ENCODE measurements at regions not wholly inside any gene's neighbourhood (a gene's known extent, or its start where the extent isn't known, plus 50 kb on each side); places are given as distances from the start of the nearest gene placed in this dataset.
A peak's percentile ranks its signal among the peaks of the same experiment; 100 is the strongest.
"Not testable (repeated sequence)": the region's sequence is repeated elsewhere in the genome, so short reads cannot be mapped to it uniquely, and the experiment has no call there.

DNA sequence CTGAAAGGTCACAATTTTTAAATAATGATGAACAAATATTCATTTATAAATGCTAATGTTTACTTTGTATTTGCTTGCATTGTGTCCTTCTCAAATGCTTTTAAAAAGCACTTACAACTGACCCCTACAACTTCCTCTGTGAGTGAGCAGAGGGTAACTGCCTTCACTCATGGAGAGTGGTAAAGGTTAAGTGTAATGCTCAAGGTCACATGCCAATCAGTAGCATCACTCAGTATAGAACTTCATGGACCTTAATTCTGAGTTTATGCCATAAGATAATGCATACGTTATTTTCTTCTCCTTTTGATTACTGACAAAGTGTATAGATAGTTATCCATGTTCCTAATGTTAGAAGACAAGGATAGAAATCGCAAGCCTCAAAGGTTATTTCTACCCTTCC is 91.8 kb upstream of the SERTAD2 start:
- no peak for DNase-seq

DNA sequence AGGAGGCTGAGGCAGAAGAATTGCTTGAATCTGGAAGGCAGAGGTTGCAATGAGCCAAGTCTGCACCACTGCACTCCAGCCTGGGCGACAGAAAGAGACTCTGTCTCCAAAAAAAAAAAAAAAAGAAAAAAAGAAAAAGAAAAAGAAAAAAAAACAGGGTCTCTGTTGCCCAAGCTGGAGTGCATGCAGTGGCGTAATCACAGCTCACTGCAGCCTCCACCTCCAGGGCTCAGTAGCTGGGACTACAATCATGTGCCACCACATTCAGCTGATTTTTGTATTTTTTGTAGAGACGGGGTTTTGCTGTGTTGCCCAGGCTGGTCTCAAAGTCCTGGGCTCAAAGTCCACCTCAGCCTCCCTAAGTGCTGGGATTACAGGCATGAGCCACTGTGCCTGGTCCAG is 94.0 kb upstream of the SERTAD2 start:
- DNase-seq = not testable (repeated sequence)

DNA sequence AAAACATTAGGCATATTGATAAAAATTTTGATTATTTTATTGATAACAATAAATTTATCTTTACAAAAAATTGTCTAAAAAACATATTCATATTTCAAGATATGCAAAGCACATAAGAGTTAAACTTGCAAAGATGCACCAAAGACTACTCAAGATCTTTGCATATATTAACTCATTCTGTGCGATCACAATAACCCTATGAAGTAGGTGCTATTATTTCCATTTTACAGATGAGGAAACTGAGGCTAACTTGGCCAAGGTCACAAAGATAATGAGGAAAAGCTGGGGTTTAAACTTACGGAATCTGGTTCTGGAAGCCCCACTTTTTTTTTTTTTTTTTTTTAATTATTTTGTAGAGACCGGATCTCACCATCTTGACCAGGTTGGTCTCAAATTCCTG is 94.4 kb upstream of the SERTAD2 start:
- DNase-seq = no peak

DNA sequence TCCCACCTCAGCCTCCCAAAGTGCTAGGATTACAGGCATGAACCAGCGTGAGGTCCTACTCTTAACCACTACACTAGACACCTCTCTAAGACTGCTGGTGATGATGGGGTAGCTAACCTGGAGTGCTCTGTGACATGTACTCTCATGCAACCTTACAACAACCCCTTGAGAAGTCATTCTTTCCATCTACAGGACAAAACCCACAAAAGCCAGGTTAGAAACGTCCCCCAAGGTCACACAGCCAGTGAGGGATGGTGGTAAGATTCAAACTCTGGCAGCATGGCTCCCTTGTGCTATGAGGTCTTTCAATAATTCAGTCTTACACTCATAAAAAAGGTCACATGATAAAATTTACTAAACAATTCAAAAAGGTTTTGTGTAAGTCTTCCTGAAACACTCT is 94.8 kb upstream of the SERTAD2 start:
- no peak for DNase-seq

DNA sequence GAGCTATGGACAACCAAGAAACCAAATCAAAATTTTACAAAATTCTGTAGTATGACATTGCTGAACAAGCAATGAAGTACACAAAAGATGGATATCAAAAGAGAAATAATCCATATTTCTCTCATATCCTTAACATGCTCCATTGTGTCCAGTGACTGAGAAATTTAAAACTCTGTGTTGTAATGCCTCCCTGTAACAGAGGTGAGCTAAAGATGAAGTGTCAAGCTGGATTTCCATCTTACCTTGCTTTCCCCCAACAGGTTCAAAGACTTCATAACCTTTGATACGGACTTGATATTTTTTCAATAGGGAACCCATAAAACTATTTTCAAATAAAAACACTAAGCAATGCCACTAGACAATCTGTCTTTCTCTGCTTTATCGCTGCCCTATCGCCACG is 95.7 kb upstream of the SERTAD2 start:
- DNase-seq = no peak

DNA sequence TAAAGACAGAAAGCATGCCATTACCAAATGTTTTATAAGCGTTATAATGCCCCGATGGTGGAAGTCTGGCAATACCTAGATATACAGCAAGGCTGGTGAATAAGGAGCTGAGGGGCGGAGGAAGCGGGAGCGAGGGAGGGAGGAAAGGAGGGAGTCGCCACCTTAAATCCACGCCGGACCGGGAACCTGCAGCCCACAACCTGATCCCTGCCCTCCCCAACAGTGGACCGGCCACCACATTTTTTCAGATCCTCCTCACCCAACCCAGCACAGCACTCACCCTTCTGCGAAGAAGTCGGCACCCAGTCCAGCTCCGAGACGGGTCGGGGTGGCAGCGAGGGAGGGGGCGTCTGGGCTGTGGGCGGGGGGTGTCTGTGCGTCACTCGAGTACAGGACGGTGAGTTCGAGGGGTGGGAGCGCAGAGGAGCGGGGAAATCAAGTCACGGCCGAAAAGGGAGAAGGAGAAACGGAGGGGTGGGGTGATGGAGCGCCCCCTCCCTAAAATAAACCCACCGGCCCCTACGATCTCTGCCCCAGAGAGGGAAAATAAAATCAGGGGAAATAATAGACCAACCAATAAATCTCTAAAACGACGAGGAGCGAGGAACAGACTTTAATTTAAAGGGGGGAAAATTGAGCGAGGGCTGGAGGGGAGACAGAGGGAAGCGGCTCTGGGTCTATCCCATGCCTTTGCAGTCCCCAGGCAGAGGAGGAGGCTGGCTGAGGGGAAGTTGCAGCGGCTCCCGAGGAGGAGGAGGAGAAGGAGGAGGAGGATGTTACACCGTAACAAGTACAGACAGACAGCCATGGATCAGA is 96.5 kb upstream of the SERTAD2 start:
- DNase-seq = peak; percentile 40

DNA sequence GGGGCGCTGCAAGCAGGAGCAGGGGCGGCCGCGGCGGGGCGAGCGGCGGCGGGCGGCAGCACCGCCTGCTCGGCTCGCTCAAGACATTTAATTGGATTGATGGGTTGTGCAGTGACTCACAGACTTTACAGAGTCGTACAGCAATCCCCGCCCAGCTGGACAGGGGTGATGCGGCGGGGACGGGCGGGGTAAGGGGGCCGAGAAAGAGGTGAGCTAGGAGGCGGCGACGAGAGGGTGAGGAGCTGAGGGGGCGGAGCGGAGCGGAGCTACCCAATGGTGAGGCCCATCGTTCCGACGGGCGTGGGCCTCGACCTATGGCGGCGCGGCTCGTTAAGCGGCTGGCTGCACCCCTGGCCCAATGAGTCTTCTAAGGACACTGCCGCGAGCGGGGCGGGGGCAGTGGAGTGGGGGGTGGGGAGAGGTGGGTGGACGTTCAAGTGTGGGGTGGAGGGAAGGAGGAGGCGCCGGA is 97.1 kb upstream of the SERTAD2 start:
- peak; percentile 99 for DNase-seq

DNA sequence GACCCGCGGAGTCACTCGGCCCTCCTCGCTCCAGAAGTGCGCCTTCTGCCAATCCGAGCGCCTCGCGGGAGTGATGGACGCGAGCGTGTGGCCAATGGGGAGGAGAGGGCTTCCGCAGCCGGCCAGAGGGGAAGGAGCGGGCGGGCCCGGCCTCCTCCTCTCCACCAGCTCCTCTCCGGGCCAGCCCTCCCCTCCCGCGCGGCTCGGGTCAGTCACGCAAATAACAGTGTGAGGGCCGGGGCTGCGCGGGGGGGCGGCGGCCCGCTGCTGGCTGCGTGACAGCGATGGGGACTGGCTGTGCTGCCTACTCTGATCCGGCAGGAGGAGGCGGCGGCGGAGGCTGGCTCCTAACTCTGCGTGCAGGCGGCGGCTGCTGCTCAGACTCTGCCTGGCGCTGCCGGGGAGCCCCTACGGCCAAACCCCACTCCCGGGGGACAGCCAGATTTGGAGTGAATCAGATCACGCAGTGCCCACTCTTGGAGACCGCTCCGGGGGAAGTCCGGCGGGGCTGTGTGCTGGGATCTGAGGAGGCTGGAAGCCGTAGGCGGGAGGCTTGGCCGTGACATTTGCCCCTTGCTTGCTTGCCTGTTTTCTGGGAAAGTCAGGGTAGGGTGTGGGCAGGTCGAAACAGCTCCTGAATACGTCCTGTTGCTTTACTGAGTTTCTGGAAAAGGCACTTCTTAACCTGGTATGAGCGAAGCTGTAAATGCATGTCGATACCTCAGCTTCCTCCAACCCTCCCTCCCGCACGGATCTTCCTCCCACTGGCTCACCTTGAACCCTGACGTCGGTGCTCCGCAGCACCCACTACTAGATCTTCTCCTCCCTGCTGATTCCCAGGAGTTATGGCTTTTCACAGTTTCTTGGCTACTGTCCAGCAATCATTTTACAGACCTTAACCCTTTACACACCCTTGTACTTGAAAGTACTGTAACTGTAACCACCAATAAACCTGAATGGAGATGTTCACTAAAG is 97.9 kb upstream of the SERTAD2 start:
- peak; percentile 99 for DNase-seq

DNA sequence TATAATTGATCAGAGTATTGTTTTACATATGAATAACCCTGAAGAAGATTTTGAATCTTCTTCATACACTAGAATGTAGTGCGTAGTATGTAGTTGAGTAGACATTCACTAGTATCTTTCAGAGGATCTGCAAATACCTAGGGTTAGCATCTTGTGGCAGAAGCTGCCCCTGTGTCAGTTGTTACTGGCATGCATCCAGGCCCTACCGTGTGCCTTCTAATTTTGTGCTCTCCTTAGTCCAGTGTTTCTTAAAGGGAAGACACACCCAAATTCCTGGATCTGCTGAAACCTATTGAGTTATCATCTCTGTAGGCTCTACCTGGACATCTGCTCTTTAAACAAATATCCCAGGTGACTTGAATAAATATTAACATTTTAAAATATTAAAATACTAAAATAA is 99.7 kb upstream of the SERTAD2 start:
- no peak for DNase-seq

DNA sequence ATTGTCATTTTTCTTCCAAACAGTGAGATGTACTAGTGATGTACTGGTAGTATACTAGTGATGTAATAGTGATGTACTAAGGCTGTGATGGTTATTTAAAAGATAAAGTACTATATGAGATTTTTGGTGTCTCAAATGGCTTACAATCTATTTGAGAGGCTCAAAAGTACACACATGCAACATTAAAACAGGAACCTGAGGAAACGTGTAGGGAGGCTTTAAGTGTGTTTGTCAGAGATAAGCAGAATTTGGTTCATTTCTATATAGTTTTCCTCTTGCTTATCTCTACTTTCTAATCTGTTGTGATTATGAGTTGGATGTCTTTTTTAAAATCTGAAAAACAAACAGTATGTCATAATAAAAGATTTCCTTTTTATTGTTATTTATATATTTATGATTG is 100.9 kb upstream of the SERTAD2 start:
- DNase-seq = no peak

DNA sequence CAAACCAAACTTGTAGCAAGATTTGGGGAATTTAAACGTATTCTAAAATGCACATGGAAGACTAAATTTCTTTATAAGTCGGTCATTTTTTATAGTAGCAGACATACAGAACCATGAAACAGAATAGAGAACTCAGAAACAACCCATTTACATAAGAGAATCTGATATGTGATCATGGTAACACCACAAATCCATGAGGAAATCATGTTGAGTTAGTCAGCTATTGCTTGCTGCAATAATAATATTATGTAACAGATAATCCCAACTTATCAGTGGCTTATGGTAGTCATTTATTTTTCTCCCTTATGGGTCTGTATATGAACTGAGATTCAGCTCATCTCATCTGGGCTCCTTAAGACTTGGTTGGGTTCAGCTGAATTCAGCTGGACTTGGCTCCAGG is 103.4 kb upstream of the SERTAD2 start:
- no peak for DNase-seq

DNA sequence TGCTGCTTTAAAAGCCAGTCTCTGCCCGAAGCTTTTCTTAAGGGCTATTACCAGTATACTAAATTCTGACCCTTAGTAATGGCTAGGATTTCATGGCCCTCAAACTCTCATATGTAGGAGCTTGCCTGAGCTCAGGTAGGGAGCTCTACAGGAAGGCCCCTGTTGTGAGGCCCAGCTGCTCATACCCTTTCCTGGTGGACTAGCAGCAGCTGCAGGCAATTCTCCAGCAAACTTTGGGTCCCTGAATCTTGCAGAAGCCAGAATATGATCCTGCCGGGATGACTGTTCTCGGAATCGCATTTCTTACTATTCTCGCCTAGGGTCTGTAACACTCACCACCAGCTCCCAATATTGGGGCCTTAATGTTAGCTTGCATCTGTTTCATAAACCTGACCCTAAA is 106.4 kb upstream of the SERTAD2 start:
- DNase-seq = no peak

DNA sequence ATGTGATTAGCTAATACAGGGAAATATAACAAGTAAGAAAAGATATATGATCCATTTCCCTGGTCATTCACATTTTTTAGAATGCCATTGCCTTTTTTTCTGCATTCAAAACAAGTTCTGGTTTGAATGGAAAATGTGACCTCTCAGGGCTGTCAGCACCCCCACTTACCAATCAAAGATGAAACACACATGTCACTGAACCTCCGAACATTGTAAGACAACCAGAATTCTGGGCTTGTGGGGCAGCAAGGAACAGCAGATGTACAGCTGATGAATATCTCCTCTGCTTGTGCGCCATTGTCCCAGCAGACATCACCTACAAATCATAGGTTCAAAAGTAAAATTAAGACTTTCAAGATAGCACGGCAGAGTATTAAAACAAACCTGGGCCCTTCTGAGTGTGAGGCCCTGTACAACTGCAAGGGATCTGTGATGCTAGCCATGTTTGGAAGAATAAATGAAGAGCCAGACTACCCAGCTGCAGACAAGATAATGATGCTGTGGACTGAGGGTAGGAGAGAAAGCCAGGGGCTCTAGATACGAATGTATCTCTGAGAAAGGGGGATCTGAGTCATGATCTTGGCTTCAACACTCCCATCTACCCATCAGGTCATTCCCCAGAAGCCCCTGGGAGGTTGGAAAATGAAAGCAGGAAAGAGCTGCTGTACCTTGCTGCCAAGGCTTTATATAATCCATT is 108.7 kb upstream of the SERTAD2 start:
- DNase-seq = no peak

DNA sequence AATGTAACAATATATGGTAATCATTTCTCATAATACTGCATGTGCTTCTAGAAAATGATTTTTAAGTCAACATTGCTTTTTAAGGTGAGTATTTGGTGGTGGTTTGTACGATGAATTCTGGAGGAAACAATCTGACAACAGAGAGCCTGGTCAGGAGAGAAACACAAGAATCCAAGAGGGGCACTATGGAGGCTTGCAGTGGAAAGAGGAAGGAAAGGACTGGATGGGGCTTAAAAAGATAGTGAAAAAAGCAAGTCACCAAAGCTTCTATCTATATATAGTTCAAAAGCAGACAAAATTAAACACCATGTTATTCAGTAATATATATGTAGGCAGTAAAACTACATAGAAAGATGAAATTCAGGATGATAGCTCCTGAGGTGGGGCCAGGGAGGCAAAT is 109.4 kb upstream of the SERTAD2 start:
- DNase-seq = no peak

DNA sequence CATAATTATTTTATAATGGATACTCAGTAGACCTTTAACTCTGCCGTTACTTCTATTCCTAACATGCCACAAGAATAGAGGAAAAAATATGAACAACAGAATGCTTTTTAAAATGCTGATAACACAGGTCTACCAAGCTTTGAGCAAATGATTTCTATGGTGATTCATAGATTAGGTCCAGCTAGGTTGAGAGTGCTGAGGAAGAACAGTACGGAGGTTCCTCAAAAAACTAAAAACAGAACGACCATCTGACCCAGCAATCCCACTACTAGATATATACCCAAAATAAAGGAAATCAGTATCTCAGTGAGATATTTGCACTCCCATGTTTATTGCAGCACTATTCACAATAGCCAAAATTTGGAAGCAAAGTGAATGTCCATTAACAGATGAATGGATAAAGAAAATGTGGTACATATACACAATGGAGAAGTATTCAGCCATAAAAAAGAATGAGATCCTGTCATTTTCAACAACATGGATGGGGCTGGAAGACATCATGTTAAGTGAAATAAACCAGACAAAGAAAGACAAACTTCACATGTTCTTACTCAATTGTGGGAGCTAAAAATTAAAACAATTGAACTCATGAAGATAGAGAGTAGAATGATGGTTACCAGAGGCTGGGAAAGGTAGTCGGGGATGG is 111.6 kb upstream of the SERTAD2 start:
- no peak for DNase-seq

DNA sequence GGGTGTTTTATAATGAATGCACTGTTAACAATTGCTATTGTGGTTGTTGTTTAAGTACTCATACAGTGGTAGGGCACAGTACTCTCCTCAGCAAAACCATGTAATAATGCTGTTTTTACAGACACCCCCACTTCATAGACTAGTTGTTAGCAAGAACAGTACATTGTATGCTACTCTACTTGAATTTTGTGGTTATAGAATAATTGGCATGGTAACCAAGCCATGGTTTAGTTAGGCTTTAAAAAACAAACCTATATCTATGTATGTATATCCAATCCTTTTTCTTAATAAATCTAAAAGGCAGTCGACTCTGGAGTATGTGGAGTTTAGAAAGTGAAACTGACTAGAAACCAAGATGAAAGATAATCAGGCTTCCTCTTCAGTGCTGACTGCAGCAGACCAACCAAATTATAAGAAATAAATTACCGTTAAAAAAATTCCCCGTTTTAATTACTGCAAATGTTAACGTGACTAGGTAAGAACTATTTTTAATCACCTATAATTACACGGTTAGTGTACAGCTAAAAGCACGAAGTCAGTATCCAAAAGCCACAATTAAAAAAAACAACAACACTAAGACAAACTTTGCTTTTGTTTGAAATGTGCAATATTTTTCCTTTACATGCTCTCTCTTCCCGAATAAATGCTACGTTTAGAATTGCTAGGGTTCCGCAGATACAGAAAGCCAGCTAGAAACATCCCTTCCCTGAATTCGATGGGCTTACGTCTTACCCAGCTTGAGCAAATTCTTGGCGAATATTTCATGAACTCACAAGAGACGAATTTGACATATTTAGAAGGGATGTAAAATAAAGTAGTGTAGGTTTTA is 113.3 kb upstream of the SERTAD2 start:
- DNase-seq = peak; percentile 79

DNA sequence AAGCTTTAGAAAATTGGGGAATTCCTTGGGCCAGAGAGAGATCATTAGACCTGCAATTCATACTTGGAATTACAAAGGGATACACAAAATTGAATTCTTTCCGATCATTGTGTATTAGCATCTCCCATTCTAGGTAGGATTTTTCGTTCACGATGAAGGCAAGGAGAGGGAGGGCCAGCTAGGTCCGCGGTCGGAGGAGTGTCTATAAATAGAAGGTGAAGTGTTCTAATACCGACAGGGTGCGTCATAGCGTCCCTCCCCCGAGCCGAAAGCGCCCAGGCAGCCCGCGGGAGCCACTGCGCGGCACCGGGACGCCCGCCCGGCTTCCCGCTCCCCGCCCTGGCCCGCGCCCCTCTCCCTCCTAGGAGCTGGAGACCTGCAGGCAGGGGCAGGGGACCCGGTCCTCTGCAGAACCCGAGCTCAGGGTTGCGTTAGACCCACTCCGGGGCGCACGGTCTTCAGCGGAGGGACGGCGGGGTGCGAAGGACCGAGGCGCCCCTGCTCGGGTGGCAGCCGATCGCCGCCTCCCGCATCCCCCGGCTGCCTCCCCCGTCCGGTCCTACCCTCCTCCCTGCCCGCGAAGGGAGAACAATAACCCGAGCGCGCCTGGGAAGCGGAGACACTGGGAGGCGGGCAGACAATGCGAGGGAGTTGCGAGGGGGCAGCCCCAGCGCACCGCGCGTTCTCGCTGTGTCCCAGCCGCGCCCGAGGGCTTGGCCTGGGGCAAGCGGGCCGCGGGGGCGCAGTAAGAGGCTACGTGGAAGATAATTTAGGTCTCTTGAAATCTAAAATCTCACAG is 114.2 kb upstream of the SERTAD2 start:
- DNase-seq = peak; percentile 94

DNA sequence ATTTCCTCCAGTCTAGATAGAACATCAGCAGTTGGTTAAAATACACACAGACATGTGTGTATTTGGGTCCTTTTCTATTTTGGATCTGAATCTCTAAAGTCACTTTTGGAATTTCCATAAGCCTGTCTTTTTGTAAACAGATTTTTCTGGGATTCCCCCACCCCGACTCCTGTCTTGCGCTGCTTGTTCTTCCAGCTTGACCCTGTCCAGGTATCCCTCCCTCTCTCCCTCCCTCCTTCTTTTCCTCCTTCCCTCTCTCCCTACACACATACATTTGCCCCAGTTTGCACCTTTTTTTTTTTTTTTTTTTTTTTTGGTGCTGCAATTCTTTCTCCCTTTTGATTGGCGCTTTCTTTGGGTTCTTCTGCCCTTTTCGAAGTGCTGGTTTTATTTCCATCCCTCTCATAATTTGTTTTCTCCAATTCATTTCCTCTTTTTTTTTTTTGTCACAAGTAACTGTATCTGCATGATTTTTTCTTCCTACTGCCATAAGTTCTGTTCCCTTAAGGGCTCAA is 114.8 kb upstream of the SERTAD2 start:
- no peak for DNase-seq

DNA sequence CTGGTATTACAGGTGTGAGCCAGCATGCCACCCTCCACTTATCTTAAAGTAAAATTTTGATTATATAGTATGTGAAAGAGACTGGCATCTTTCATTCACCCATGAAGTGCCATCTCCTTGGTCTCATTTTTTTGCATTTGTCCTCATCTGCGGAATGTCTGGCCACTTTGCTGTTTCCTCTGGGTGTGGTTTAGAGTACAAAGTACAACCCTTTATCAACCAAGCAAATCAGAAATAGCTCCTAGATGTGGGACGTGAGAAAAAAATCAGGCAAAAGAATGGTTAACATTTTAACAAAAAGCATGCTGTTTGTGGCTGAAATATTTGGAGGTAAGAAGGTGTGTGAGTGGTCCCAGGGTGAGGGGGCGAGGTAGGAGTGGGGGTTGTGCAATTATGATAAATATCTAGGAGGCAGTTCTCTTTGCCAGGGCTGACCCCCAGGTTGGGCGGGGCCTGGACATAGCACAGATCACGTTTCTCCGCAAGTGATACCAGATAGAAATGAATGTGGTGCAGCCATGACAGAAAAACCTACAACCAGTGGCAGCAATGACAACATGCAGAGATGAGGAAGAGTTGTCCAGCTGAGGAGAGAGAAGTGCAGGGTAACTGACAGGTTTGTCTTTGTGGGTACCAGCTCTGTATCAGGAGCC is 115.8 kb upstream of the SERTAD2 start:
- DNase-seq = no peak

DNA sequence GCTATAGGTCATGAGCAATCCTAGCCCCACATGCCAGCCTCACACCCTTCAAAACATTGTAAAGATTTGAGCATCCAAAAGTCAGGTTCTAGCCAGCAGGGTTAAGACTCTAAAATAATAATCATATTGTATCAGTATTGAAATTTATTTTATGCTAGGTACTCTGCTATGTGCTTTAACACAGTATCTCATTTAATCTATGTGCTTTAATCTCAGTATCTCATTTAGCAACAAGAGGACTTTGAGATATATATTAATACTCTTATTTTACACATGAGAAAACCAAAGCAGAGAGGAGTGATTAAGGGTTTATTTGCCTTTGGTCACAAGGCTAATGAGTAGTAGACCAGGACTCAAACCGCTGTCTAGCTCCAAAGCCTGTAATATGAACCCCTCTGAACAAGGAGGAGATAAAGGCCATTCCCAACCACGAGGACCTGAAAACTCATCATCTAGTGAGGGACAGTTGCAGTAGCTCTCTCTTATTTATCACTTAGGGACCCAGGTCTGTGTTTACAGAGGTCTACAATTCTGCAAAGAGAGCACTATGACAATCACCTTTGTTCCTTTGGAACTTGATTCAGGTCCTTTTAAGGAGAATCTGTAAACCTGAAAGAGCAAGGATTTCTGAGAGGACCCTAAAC is 116.5 kb upstream of the SERTAD2 start:
- no peak for DNase-seq
